KMS-11 (cell line): ENCODE measurements at regions not wholly inside any gene's neighbourhood (a gene's known extent, or its start where the extent isn't known, plus 50 kb on each side); places are given as distances from the start of the nearest gene placed in this dataset.

Source experiments
- H2AFZ ChIP-seq: fragments of 200-600 bp; sonication (generic); 2 replicates; pipeline ENCODE4 v1.6.1; 2016; ENCODE audit warnings: antibody characterized with exemption, mixed run types, low read depth
- H3K27ac ChIP-seq: fragments of 200-600 bp; sonication (generic); 2 replicates; pipeline ENCODE4 v1.6.1; 2016; ENCODE audit warnings: mild to moderate bottlenecking, mixed run types
- H3K27me3 ChIP-seq: fragments of 200-600 bp; sonication (generic); 2 replicates; pipeline ENCODE4 v1.6.1; 2017; ENCODE audit warnings: mild to moderate bottlenecking, low read depth, mixed run types, moderate library complexity; ENCODE audit not compliant: insufficient read depth
- H3K36me3 ChIP-seq: fragments of 200-600 bp; sonication (generic); 2 replicates; pipeline ENCODE4 v1.6.1; 2017; ENCODE audit warnings: mild to moderate bottlenecking, mixed run types; ENCODE audit not compliant: insufficient read depth
- H3K4me1 ChIP-seq: fragments of 200-600 bp; sonication (generic); 2 replicates; pipeline ENCODE4 v1.6.1; 2016; ENCODE audit warnings: mild to moderate bottlenecking, low read depth, mixed run types; ENCODE audit not compliant: poor library complexity, severe bottlenecking
- H3K4me2 ChIP-seq: fragments of 200-600 bp; sonication (generic); 2 replicates; pipeline ENCODE4 v1.7.0; 2016; ENCODE audit warnings: mild to moderate bottlenecking, mixed run types
- H3K4me3 ChIP-seq: fragments of 200-600 bp; sonication (generic); IDR thresholded peaks from 2 replicates; pipeline ENCODE4 v1.6.1; 2017; ENCODE audit warnings: low read depth, low read length, mixed read lengths; ENCODE audit not compliant: insufficient read depth
- H3K79me2 ChIP-seq: fragments of 200-600 bp; sonication (generic); 2 replicates; pipeline ENCODE4 v1.6.1; 2016; ENCODE audit warnings: low read depth, mixed run types; ENCODE audit not compliant: insufficient read depth
- H3K9ac ChIP-seq: fragments of 200-600 bp; sonication (generic); 2 replicates; pipeline ENCODE4 v1.6.1; 2016; ENCODE audit warnings: mild to moderate bottlenecking, mixed run types
- H4K20me1 ChIP-seq: fragments of 200-600 bp; sonication (generic); 2 replicates; pipeline ENCODE4 v1.6.1; 2016; ENCODE audit warnings: mild to moderate bottlenecking, mixed run types; ENCODE audit not compliant: insufficient read depth
- CTCF ChIP-seq: fragments of 200-600 bp; sonication (generic); conservative IDR thresholded peaks from 2 replicates; pipeline ENCODE4 v1.6.1; 2017; ENCODE audit warnings: low read depth, mild to moderate bottlenecking, antibody characterized with exemption, low read length, moderate library complexity, mixed read lengths

- no peak overlapping the region for H3K9ac ChIP-seq
- no peak overlapping the region for H3K4me2 ChIP-seq
- no peaks in the 10 kb centered on the region for H3K79me2 ChIP-seq
- no peaks in the 10 kb centered on the region for H3K36me3 ChIP-seq
- no peaks in the 10 kb centered on the region for H4K20me1 ChIP-seq
- H3K4me3 ChIP-seq = no peak overlapping the region
- no peaks in the 10 kb centered on the region for H3K4me1 ChIP-seq
- no peak overlapping the region for H2AFZ ChIP-seq
- TF ChIP-seq CTCF = no peak
- H3K27me3 ChIP-seq = no peaks in the 10 kb centered on the region
- no peak overlapping the region for H3K27ac ChIP-seq
Observed at GRCh38 chr1:219808790-219809189, 119.6 kb downstream of the SLC30A10 start.

- H2AFZ ChIP-seq = no peak overlapping the region
- H3K4me1 ChIP-seq = no peaks in the 10 kb centered on the region
- no peak overlapping the region for H3K4me2 ChIP-seq
- no peaks in the 10 kb centered on the region for H3K79me2 ChIP-seq
- no peak overlapping the region for H3K9ac ChIP-seq
- H3K27ac ChIP-seq = no peak overlapping the region
- TF ChIP-seq CTCF = no peak
- no peak overlapping the region for H3K4me3 ChIP-seq
- H3K27me3 ChIP-seq = no peaks in the 10 kb centered on the region
- H3K36me3 ChIP-seq = no peaks in the 10 kb centered on the region
- H4K20me1 ChIP-seq = no peaks in the 10 kb centered on the region
Observed at GRCh38 chr1:219806642-219807041, 121.7 kb downstream of the SLC30A10 start.

GRCh38 chr1:219806020-219806419 is 122.3 kb downstream of the SLC30A10 start:
- Histone ChIP-seq H3K4me2 (no peak overlapping the region), H3K79me2 (no peaks in the 10 kb centered on the region), H3K36me3 (no peaks in the 10 kb centered on the region), H3K9ac (no peak overlapping the region), H3K27ac (no peak overlapping the region), H3K27me3 (no peaks in the 10 kb centered on the region), H3K4me3 (no peak overlapping the region), H4K20me1 (no peaks in the 10 kb centered on the region), H3K4me1 (no peaks in the 10 kb centered on the region), H2AFZ (no peak overlapping the region)
- TF ChIP-seq CTCF = no peak

GRCh38 chr1:219805191-219805590 is 123.2 kb downstream of the SLC30A10 start:
- H3K4me3 ChIP-seq = no peak overlapping the region
- H3K9ac ChIP-seq = no peak overlapping the region
- H3K79me2 ChIP-seq = no peaks in the 10 kb centered on the region
- no peak overlapping the region for H2AFZ ChIP-seq
- no peak overlapping the region for H3K27ac ChIP-seq
- H3K4me1 ChIP-seq = no peaks in the 10 kb centered on the region
- TF ChIP-seq CTCF = no peak
- H4K20me1 ChIP-seq = no peaks in the 10 kb centered on the region
- no peaks in the 10 kb centered on the region for H3K36me3 ChIP-seq
- no peaks in the 10 kb centered on the region for H3K27me3 ChIP-seq
- no peak overlapping the region for H3K4me2 ChIP-seq
